ENCODE measurements at regions not wholly inside any gene's neighbourhood (a gene's known extent, or its start where the extent isn't known, plus 50 kb on each side); places are given as distances from the start of the nearest gene placed in this dataset.
A peak's percentile ranks its signal among the peaks of the same experiment; 100 is the strongest.

- peaks cover 72% of the 10 kb centered on the region for H3K27me3 Mint-ChIP-seq (ENCODE audit: low read depth)
- intact Hi-C loops (cut with micrococcal nuclease): loop anchor here (5.0 kb wide), 1 partner anchor 984 kb away; no protein-coding TSS in a partner anchor
- H3K4me3 Mint-ChIP-seq (ENCODE audit: low read depth): no peak overlapping the region
- no peak for DNase-seq (ENCODE audit: low spot score)
- no peaks in the 10 kb centered on the region for H3K9me3 Mint-ChIP-seq
- H3K27ac Mint-ChIP-seq: no peak overlapping the region
- H3K36me3 Mint-ChIP-seq (ENCODE audit: low read depth): no peaks in the 10 kb centered on the region
- H3K4me1 Mint-ChIP-seq (ENCODE audit: low read depth): peaks cover 12% of the 10 kb centered on the region
These were observed 302.3 kb downstream of the UACA start for GRCh38 chr15:70461017-70461416.

- no peak overlapping the region for H3K27ac Mint-ChIP-seq
- intact Hi-C loops (cut with micrococcal nuclease): no loop called here
- no peak overlapping the region for H3K4me3 Mint-ChIP-seq (ENCODE audit: low read depth)
- H3K27me3 Mint-ChIP-seq (ENCODE audit: low read depth): peaks cover 64% of the 10 kb centered on the region
- no peaks in the 10 kb centered on the region for H3K9me3 Mint-ChIP-seq
- no peaks in the 10 kb centered on the region for H3K36me3 Mint-ChIP-seq (ENCODE audit: low read depth)
- peaks cover 12% of the 10 kb centered on the region for H3K4me1 Mint-ChIP-seq (ENCODE audit: low read depth)
- DNase-seq (ENCODE audit: low spot score): no peak
These were observed 304.0 kb downstream of the UACA start for GRCh38 chr15:70459312-70459711.

GRCh38 chr15:70453766-70454165 is 309.6 kb downstream of the UACA start:
- Mint-ChIP-seq H3K27me3 (ENCODE audit: low read depth) (peaks cover 55% of the 10 kb centered on the region), H3K4me1 (ENCODE audit: low read depth) (peaks cover 5% of the 10 kb centered on the region), H3K4me3 (ENCODE audit: low read depth) (no peak overlapping the region), H3K36me3 (ENCODE audit: low read depth) (no peaks in the 10 kb centered on the region), H3K9me3 (no peaks in the 10 kb centered on the region), H3K27ac (no peak overlapping the region)
- intact Hi-C loops (cut with micrococcal nuclease): no loop called here
- no peak for DNase-seq (ENCODE audit: low spot score)

- peaks cover 60% of the 10 kb centered on the region for H3K27me3 Mint-ChIP-seq (ENCODE audit: low read depth)
- H3K27ac Mint-ChIP-seq: no peak overlapping the region
- H3K4me1 Mint-ChIP-seq (ENCODE audit: low read depth): peaks cover 7% of the 10 kb centered on the region
- intact Hi-C loops (cut with micrococcal nuclease): no loop called here
- H3K4me3 Mint-ChIP-seq (ENCODE audit: low read depth): no peak overlapping the region
- H3K9me3 Mint-ChIP-seq: no peaks in the 10 kb centered on the region
- H3K36me3 Mint-ChIP-seq (ENCODE audit: low read depth): no peaks in the 10 kb centered on the region
- no peak for DNase-seq (ENCODE audit: low spot score)
These were observed 310.1 kb downstream of the UACA start for GRCh38 chr15:70453238-70453637.

GRCh38 chr15:70451821-70452653 is 311.3 kb downstream of the UACA start:
- H3K4me1 Mint-ChIP-seq (ENCODE audit: low read depth): peaks cover 18% of the 10 kb centered on the region
- H3K4me3 Mint-ChIP-seq (ENCODE audit: low read depth): no peak overlapping the region
- no peaks in the 10 kb centered on the region for H3K9me3 Mint-ChIP-seq
- no peak overlapping the region for H3K27ac Mint-ChIP-seq
- intact Hi-C loops (cut with micrococcal nuclease): no loop called here
- no peak for DNase-seq (ENCODE audit: low spot score)
- H3K27me3 Mint-ChIP-seq (ENCODE audit: low read depth): peaks cover 62% of the 10 kb centered on the region
- H3K36me3 Mint-ChIP-seq (ENCODE audit: low read depth): no peaks in the 10 kb centered on the region

- Mint-ChIP-seq H3K27me3 (ENCODE audit: low read depth) (peaks cover 63% of the 10 kb centered on the region), H3K36me3 (ENCODE audit: low read depth) (no peaks in the 10 kb centered on the region), H3K27ac (no peak overlapping the region), H3K4me3 (ENCODE audit: low read depth) (no peak overlapping the region), H3K4me1 (ENCODE audit: low read depth) (peaks cover 18% of the 10 kb centered on the region), H3K9me3 (no peaks in the 10 kb centered on the region)
- intact Hi-C loops (cut with micrococcal nuclease): no loop called here
- DNase-seq (ENCODE audit: low spot score): no peak
These were observed 313.3 kb downstream of the UACA start for GRCh38 chr15:70450142-70450443.

- no peaks in the 10 kb centered on the region for H3K9me3 Mint-ChIP-seq
- H3K27ac Mint-ChIP-seq: no peak overlapping the region
- peaks cover 64% of the 10 kb centered on the region for H3K27me3 Mint-ChIP-seq (ENCODE audit: low read depth)
- H3K36me3 Mint-ChIP-seq (ENCODE audit: low read depth): no peaks in the 10 kb centered on the region
- H3K4me3 Mint-ChIP-seq (ENCODE audit: low read depth): no peak overlapping the region
- no peak for DNase-seq (ENCODE audit: low spot score)
- peaks cover 18% of the 10 kb centered on the region for H3K4me1 Mint-ChIP-seq (ENCODE audit: low read depth)
- intact Hi-C loops (cut with micrococcal nuclease): no loop called here
These were observed 313.8 kb downstream of the UACA start for GRCh38 chr15:70449311-70450141.

- H3K4me3 Mint-ChIP-seq (ENCODE audit: low read depth): no peak overlapping the region
- peaks cover 68% of the 10 kb centered on the region for H3K27me3 Mint-ChIP-seq (ENCODE audit: low read depth)
- H3K36me3 Mint-ChIP-seq (ENCODE audit: low read depth): no peaks in the 10 kb centered on the region
- no peaks in the 10 kb centered on the region for H3K9me3 Mint-ChIP-seq
- peaks cover 16% of the 10 kb centered on the region for H3K4me1 Mint-ChIP-seq (ENCODE audit: low read depth)
- intact Hi-C loops (cut with micrococcal nuclease): no loop called here
- no peak overlapping the region for H3K27ac Mint-ChIP-seq
- DNase-seq (ENCODE audit: low spot score): peak; percentile 17
These were observed 315.2 kb downstream of the UACA start for GRCh38 chr15:70447928-70448698.

- Mint-ChIP-seq H3K36me3 (ENCODE audit: low read depth) (no peaks in the 10 kb centered on the region), H3K27ac (no peak overlapping the region), H3K9me3 (no peaks in the 10 kb centered on the region), H3K4me1 (ENCODE audit: low read depth) (peaks cover 16% of the 10 kb centered on the region), H3K27me3 (ENCODE audit: low read depth) (peaks cover 72% of the 10 kb centered on the region), H3K4me3 (ENCODE audit: low read depth) (no peak overlapping the region)
- no peak for DNase-seq (ENCODE audit: low spot score)
- intact Hi-C loops (cut with micrococcal nuclease): no loop called here
These were observed 315.8 kb downstream of the UACA start for GRCh38 chr15:70447521-70447920.

GRCh38 chr15:70447081-70447480 is 316.3 kb downstream of the UACA start:
- no peak for DNase-seq (ENCODE audit: low spot score)
- no peaks in the 10 kb centered on the region for H3K9me3 Mint-ChIP-seq
- H3K27ac Mint-ChIP-seq: no peak overlapping the region
- no peaks in the 10 kb centered on the region for H3K36me3 Mint-ChIP-seq (ENCODE audit: low read depth)
- intact Hi-C loops (cut with micrococcal nuclease): no loop called here
- H3K4me1 Mint-ChIP-seq (ENCODE audit: low read depth): peaks cover 16% of the 10 kb centered on the region
- no peak overlapping the region for H3K4me3 Mint-ChIP-seq (ENCODE audit: low read depth)
- peaks cover 73% of the 10 kb centered on the region for H3K27me3 Mint-ChIP-seq (ENCODE audit: low read depth)

- intact Hi-C loops (cut with micrococcal nuclease): no loop called here
- peaks cover 13% of the 10 kb centered on the region for H3K4me1 Mint-ChIP-seq (ENCODE audit: low read depth)
- H3K9me3 Mint-ChIP-seq: no peaks in the 10 kb centered on the region
- no peak overlapping the region for H3K27ac Mint-ChIP-seq
- H3K27me3 Mint-ChIP-seq (ENCODE audit: low read depth): peaks cover 67% of the 10 kb centered on the region
- no peak overlapping the region for H3K4me3 Mint-ChIP-seq (ENCODE audit: low read depth)
- no peaks in the 10 kb centered on the region for H3K36me3 Mint-ChIP-seq (ENCODE audit: low read depth)
- DNase-seq (ENCODE audit: low spot score): no peak
These were observed 319.7 kb downstream of the UACA start for GRCh38 chr15:70443486-70444273.

GRCh38 chr15:70442616-70443321 is 320.6 kb downstream of the UACA start:
- no peak for DNase-seq (ENCODE audit: low spot score)
- Mint-ChIP-seq H3K9me3 (no peaks in the 10 kb centered on the region), H3K27ac (no peak overlapping the region), H3K4me3 (ENCODE audit: low read depth) (no peak overlapping the region), H3K4me1 (ENCODE audit: low read depth) (peaks cover 8% of the 10 kb centered on the region), H3K36me3 (ENCODE audit: low read depth) (no peaks in the 10 kb centered on the region), H3K27me3 (ENCODE audit: low read depth) (peaks cover 60% of the 10 kb centered on the region)
- intact Hi-C loops (cut with micrococcal nuclease): no loop called here

Measured in activated T-helper 2 cell treated with anti-CD3 and anti-CD28 coated beads, Interferon-gamma antibody, Interleukin-2, Interleukin-4, amounts not matched to agents 10 μg/mL and 5 μg/mL and 100 μg/mL, durations not matched to agents 14 hours and 24 hours and 36 hours (primary cell).